ENCODE measurements at regions not wholly inside any gene's neighbourhood (a gene's known extent, or its start where the extent isn't known, plus 50 kb on each side); places are given as distances from the start of the nearest gene placed in this dataset.

DNA sequence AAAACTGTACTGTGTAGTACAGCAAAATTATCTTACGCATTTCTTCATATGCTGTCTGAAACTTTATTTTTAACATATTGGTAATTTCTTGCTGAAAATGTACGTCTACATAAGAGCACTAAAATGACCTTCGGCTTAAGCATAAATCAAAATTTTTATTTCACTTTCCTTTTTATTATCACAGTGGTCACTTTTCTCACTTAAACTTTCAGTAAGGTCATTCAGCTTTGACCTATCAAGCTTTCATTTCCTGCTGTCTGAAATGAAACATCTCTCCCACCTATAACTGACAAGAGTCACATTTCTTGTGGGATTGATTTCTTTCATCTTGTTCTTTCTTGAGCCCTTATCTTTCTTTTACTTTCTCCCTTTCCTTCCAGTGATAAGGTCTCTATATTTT, 2212.7 kb upstream of the PCDH20 start:
- ChIA-PET CTCF (no interaction called here), POLR2A (no interaction called here)
- no peak overlapping the region for H3K4me3 ChIP-seq (ENCODE audit: low read depth, low read length)
- DNase-seq (ENCODE audit: low read depth, low spot score) = no peak
- TF ChIP-seq, protein P1, sequence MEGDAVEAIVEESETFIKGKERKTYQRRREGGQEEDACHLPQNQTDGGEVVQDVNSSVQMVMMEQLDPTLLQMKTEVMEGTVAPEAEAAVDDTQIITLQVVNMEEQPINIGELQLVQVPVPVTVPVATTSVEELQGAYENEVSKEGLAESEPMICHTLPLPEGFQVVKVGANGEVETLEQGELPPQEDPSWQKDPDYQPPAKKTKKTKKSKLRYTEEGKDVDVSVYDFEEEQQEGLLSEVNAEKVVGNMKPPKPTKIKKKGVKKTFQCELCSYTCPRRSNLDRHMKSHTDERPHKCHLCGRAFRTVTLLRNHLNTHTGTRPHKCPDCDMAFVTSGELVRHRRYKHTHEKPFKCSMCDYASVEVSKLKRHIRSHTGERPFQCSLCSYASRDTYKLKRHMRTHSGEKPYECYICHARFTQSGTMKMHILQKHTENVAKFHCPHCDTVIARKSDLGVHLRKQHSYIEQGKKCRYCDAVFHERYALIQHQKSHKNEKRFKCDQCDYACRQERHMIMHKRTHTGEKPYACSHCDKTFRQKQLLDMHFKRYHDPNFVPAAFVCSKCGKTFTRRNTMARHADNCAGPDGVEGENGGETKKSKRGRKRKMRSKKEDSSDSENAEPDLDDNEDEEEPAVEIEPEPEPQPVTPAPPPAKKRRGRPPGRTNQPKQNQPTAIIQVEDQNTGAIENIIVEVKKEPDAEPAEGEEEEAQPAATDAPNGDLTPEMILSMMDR (IDR thresholded peaks at IDR 0.05; ENCODE audit: insufficient read depth, low read length, missing control alignments) = no peak

DNA sequence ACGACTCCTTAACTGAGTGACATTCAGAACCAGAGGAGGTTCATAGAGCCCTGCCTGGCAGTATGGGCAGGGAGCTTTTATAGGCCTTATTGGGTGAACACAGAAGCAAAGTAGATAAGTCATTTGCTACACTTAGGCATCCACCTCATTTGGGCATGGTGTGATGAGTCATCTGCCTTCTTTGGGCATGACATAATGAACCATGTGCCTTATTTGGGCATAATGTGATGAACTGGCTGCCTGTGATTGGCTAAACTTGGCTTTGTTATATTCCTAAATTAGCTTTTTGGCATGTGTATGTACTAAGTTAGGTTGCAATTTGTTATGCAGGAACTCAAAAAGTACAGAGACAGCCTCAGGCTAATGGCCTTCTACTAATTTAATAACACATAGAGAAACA, 2210.2 kb upstream of the PCDH20 start:
- ChIA-PET POLR2A (no interaction called here), CTCF (no interaction called here)
- TF ChIP-seq, protein P1 (IDR thresholded peaks at IDR 0.05; ENCODE audit: insufficient read depth, low read length, missing control alignments) = no peak
- no peak for DNase-seq (ENCODE audit: low read depth, low spot score)
- no peak overlapping the region for H3K4me3 ChIP-seq (ENCODE audit: low read depth, low read length)

DNA sequence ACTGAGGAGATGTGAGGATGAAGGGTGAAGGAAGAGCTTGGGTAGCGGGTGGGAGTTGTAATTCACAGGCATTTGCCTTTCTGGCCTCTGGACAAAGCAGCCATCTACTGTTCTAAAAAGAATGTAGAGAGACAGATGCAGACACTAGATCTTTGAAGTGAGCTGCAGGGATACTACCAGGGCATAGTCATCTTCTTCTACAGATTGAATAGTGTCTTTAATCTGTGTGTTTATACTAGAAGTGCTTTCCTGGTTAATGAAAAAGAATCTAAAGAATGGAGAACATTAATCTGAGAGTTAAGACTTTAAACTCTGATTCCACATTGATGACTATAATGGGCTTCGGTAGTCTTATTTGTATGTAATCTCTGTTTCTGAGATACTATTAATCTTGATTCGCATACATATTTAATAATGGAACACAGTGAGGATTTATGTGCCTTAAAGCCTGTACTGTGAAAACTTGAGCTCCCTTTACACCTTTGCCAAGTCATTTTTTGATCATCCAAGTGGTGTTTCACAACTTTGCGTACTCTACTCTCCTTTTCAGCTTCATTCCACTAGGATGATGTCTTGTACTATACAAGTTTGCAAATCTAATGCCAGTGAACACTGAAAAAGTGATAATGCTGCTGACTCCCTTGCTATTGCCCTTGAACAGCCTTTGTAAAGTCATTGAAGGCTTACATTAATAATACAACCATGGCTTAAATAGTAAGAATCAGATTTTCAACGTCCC, 2199.4 kb upstream of the PCDH20 start:
- DNase-seq (ENCODE audit: low read depth, low spot score) = no peak
- ChIA-PET CTCF (no interaction called here), POLR2A (no interaction called here)
- TF ChIP-seq, protein P1 (IDR thresholded peaks at IDR 0.05; ENCODE audit: insufficient read depth, low read length, missing control alignments) = no peak
- no peak overlapping the region for H3K4me3 ChIP-seq (ENCODE audit: low read depth, low read length)

DNA sequence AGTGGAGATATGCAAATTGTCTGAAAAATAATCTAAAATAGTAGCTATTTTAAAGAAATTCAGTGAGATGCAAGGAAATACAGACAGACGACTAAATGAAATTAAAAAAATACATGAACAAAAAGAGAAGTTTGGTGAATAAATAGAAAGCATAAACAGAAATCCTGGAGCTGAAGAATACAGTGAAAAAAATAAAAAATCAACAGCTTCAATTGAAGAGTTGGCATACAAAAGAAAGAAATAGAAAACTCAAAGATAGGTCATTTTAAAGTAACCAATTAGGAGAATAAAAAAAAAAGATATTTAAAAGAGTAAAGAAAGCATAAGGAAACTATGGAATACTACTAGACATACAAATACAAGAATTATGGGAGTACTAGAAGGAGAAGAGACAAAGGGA, 2191.5 kb upstream of the PCDH20 start:
- H3K4me3 ChIP-seq (ENCODE audit: low read depth, low read length) = no peak overlapping the region
- CTCF ChIA-PET = no interaction called here
- POLR2A ChIA-PET = no interaction called here
- TF ChIP-seq, protein P1 (IDR thresholded peaks at IDR 0.05; ENCODE audit: insufficient read depth, low read length, missing control alignments) = no peak
- DNase-seq (ENCODE audit: low read depth, low spot score) = no peak

DNA sequence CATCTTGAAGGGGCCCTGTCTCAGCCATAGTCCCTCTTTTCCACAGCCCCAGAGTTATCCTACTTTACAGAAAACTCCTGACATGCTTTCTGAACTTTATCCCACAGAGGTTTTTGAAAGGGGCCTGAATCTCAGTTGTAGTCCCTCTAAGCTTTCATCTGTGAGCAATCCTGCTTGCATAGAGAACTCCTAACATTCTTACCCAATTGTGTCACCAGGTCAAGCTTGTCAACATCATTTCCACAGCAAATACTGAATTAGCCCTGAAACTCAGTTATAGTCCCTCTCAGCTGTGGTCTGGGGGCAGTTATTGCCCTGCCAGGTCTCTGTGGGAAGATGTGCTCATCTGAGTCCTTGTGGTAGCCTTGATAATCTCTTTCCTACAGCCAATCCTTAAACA, 2190.3 kb upstream of the PCDH20 start:
- H3K4me3 ChIP-seq (ENCODE audit: low read depth, low read length) = no peak overlapping the region
- TF ChIP-seq, protein P1 (IDR thresholded peaks at IDR 0.05; ENCODE audit: insufficient read depth, low read length, missing control alignments) = no peak
- DNase-seq (ENCODE audit: low read depth, low spot score) = no peak
- ChIA-PET POLR2A (no interaction called here), CTCF (no interaction called here)

DNA sequence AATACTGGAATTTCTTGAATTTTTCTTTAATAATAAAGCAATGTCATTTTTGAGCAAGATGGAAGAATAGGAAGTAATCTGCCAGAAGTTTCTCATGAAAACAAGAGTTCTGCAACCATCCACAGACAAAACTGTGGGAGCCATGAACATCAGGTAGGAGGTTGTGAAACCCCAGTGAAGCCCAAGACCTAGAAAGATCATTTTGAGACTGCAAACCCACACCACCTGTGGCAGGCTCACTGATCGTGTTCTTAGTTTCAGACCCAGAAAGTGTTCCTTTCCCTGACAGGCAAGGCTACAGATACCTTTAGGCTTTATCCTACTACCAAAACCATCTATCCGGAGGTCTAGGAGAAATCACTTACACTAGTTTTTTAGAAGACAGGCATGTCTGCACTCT, 2189.8 kb upstream of the PCDH20 start:
- H3K4me3 ChIP-seq (ENCODE audit: low read depth, low read length) = no peak overlapping the region
- DNase-seq (ENCODE audit: low read depth, low spot score) = no peak
- POLR2A ChIA-PET = no interaction called here
- TF ChIP-seq, protein P1 (IDR thresholded peaks at IDR 0.05; ENCODE audit: insufficient read depth, low read length, missing control alignments) = no peak
- CTCF ChIA-PET = no interaction called here
